ENCODE measurements at regions not wholly inside any gene's neighbourhood (a gene's known extent, or its start where the extent isn't known, plus 50 kb on each side); places are given as distances from the start of the nearest gene placed in this dataset.

DNA sequence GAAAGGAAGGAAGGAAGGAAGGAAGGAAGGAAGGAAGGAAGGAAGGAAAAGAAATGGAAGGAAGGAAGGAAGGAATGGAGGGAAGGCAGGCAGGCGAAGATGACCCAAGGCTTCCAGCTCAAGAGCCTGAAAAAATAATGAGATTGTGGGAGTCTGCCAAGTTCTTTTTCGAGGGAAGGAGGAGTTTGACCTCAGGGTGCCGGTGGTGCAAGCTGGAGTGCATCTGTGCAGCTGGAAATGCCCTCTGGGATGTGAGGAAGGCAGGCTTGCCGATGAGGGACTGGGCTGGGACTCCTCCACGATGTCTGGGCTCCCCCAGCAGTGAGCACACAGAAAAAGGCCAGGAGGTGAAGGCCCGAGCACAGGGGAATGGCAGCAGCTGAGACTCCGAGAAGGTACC is 154.9 kb upstream of the DAPK1 start:
- H3K9me3 Mint-ChIP-seq, result no peaks in the 10 kb centered on the region
- Histone ChIP-seq H3K36me3 (ENCODE audit: insufficient read depth) (no peaks in the 10 kb centered on the region), H3K27ac (ENCODE audit: low read depth) (no peak overlapping the region), H3K27me3 (ENCODE audit: insufficient read depth) (no peaks in the 10 kb centered on the region), H3K79me2 (replicated peaks; ENCODE audit: insufficient read depth) (no peaks in the 10 kb centered on the region), H3K4me3 (no peak overlapping the region), H3F3A (replicated peaks; ENCODE audit: low read depth) (no peaks in the 10 kb centered on the region), H3K4me1 (ENCODE audit: insufficient read depth) (peaks cover 24% of the 10 kb centered on the region), H3K4me2 (no peak overlapping the region), H2AFZ (no peak overlapping the region), H4K20me1 (replicated peaks; ENCODE audit: insufficient read depth) (no peaks in the 10 kb centered on the region), H3K9me2 (ENCODE audit: insufficient read depth) (peaks cover 8% of the 10 kb centered on the region; the same call in 1 of the 2 replicates)
- H3K36me3 Mint-ChIP-seq (ENCODE audit: low read depth), result no peaks in the 10 kb centered on the region
- peaks cover 12% of the 10 kb centered on the region for H3K27me3 Mint-ChIP-seq (ENCODE audit: insufficient read depth, low read depth, poor library complexity)
- TF ChIP-seq, protein P1, sequence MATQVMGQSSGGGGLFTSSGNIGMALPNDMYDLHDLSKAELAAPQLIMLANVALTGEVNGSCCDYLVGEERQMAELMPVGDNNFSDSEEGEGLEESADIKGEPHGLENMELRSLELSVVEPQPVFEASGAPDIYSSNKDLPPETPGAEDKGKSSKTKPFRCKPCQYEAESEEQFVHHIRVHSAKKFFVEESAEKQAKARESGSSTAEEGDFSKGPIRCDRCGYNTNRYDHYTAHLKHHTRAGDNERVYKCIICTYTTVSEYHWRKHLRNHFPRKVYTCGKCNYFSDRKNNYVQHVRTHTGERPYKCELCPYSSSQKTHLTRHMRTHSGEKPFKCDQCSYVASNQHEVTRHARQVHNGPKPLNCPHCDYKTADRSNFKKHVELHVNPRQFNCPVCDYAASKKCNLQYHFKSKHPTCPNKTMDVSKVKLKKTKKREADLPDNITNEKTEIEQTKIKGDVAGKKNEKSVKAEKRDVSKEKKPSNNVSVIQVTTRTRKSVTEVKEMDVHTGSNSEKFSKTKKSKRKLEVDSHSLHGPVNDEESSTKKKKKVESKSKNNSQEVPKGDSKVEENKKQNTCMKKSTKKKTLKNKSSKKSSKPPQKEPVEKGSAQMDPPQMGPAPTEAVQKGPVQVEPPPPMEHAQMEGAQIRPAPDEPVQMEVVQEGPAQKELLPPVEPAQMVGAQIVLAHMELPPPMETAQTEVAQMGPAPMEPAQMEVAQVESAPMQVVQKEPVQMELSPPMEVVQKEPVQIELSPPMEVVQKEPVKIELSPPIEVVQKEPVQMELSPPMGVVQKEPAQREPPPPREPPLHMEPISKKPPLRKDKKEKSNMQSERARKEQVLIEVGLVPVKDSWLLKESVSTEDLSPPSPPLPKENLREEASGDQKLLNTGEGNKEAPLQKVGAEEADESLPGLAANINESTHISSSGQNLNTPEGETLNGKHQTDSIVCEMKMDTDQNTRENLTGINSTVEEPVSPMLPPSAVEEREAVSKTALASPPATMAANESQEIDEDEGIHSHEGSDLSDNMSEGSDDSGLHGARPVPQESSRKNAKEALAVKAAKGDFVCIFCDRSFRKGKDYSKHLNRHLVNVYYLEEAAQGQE (IDR thresholded peaks at IDR 0.05; ENCODE audit: unreplicated experiment), result no peak
- no peak for TF ChIP-seq ZNF114 (CRISPR knock-in tag; IDR thresholded peaks at IDR 0.05)
- TF ChIP-seq EZH2 (IDR thresholded peaks at IDR 0.05; ENCODE audit: low read depth, unreplicated experiment), result no peak
- no peak for TF ChIP-seq POLR2AphosphoS5 (IDR thresholded peaks at IDR 0.05; ENCODE audit: low read depth)
- no peak for TF ChIP-seq ZNF331 (CRISPR knock-in tag; IDR thresholded peaks at IDR 0.05; ENCODE audit: low read depth)
- TF ChIP-seq, protein P2, sequence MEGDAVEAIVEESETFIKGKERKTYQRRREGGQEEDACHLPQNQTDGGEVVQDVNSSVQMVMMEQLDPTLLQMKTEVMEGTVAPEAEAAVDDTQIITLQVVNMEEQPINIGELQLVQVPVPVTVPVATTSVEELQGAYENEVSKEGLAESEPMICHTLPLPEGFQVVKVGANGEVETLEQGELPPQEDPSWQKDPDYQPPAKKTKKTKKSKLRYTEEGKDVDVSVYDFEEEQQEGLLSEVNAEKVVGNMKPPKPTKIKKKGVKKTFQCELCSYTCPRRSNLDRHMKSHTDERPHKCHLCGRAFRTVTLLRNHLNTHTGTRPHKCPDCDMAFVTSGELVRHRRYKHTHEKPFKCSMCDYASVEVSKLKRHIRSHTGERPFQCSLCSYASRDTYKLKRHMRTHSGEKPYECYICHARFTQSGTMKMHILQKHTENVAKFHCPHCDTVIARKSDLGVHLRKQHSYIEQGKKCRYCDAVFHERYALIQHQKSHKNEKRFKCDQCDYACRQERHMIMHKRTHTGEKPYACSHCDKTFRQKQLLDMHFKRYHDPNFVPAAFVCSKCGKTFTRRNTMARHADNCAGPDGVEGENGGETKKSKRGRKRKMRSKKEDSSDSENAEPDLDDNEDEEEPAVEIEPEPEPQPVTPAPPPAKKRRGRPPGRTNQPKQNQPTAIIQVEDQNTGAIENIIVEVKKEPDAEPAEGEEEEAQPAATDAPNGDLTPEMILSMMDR (conservative IDR thresholded peaks at IDR 0.05; ENCODE audit: low read depth in 2 of 2), result no peak
- TF ChIP-seq, protein P3, sequence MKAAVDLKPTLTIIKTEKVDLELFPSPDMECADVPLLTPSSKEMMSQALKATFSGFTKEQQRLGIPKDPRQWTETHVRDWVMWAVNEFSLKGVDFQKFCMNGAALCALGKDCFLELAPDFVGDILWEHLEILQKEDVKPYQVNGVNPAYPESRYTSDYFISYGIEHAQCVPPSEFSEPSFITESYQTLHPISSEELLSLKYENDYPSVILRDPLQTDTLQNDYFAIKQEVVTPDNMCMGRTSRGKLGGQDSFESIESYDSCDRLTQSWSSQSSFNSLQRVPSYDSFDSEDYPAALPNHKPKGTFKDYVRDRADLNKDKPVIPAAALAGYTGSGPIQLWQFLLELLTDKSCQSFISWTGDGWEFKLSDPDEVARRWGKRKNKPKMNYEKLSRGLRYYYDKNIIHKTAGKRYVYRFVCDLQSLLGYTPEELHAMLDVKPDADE (IDR thresholded peaks at IDR 0.05), result no peak
- TF ChIP-seq EZH2phosphoT487 (IDR thresholded peaks at IDR 0.05; ENCODE audit: unreplicated experiment), result no peak
- TF ChIP-seq, protein P4, sequence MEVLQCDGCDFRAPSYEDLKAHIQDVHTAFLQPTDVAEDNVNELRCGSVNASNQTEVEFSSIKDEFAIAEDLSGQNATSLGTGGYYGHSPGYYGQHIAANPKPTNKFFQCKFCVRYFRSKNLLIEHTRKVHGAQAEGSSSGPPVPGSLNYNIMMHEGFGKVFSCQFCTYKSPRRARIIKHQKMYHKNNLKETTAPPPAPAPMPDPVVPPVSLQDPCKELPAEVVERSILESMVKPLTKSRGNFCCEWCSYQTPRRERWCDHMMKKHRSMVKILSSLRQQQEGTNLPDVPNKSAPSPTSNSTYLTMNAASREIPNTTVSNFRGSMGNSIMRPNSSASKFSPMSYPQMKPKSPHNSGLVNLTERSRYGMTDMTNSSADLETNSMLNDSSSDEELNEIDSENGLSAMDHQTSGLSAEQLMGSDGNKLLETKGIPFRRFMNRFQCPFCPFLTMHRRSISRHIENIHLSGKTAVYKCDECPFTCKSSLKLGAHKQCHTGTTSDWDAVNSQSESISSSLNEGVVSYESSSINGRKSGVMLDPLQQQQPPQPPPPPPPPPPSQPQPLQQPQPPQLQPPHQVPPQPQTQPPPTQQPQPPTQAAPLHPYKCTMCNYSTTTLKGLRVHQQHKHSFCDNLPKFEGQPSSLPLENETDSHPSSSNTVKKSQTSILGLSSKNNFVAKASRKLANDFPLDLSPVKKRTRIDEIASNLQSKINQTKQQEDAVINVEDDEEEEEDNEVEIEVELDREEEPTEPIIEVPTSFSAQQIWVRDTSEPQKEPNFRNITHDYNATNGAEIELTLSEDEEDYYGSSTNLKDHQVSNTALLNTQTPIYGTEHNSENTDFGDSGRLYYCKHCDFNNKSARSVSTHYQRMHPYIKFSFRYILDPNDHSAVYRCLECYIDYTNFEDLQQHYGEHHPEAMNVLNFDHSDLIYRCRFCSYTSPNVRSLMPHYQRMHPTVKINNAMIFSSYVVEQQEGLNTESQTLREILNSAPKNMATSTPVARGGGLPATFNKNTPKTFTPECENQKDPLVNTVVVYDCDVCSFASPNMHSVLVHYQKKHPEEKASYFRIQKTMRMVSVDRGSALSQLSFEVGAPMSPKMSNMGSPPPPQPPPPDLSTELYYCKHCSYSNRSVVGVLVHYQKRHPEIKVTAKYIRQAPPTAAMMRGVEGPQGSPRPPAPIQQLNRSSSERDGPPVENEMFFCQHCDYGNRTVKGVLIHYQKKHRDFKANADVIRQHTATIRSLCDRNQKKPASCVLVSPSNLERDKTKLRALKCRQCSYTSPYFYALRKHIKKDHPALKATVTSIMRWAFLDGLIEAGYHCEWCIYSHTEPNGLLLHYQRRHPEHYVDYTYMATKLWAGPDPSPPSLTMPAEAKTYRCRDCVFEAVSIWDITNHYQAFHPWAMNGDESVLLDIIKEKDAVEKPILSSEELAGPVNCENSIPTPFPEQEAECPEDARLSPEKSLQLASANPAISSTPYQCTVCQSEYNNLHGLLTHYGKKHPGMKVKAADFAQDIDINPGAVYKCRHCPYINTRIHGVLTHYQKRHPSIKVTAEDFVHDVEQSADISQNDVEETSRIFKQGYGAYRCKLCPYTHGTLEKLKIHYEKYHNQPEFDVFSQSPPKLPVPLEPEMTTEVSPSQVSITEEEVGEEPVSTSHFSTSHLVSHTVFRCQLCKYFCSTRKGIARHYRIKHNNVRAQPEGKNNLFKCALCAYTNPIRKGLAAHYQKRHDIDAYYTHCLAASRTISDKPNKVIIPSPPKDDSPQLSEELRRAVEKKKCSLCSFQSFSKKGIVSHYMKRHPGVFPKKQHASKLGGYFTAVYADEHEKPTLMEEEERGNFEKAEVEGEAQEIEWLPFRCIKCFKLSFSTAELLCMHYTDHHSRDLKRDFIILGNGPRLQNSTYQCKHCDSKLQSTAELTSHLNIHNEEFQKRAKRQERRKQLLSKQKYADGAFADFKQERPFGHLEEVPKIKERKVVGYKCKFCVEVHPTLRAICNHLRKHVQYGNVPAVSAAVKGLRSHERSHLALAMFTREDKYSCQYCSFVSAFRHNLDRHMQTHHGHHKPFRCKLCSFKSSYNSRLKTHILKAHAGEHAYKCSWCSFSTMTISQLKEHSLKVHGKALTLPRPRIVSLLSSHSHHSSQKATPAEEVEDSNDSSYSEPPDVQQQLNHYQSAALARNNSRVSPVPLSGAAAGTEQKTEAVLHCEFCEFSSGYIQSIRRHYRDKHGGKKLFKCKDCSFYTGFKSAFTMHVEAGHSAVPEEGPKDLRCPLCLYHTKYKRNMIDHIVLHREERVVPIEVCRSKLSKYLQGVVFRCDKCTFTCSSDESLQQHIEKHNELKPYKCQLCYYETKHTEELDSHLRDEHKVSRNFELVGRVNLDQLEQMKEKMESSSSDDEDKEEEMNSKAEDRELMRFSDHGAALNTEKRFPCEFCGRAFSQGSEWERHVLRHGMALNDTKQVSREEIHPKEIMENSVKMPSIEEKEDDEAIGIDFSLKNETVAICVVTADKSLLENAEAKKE (CRISPR knock-in tag; IDR thresholded peaks at IDR 0.05), result no peak
- no peak for TF ChIP-seq STAT1 (IDR thresholded peaks at IDR 0.05; ENCODE audit: unreplicated experiment)
- TF ChIP-seq JUNB (IDR thresholded peaks at IDR 0.05; ENCODE audit: unreplicated experiment), result no peak
- no peak for TF ChIP-seq CREB1 (CRISPR knock-in tag; IDR thresholded peaks at IDR 0.05; ENCODE audit: low read depth)
- TF ChIP-seq NANOG (IDR thresholded peaks at IDR 0.05; ENCODE audit: borderline replicate concordance), result no peak
- ATAC-seq (no peak), DNase-seq (ENCODE audit: low spot score) (no peak)
- peaks cover 32% of the 10 kb centered on the region for H3K4me1 Mint-ChIP-seq
- H3K4me3 Mint-ChIP-seq, result no peak overlapping the region
- no peak overlapping the region for H3K27ac Mint-ChIP-seq
